GM12892 (cell line): ENCODE measurements at regions not wholly inside any gene's neighbourhood (a gene's known extent, or its start where the extent isn't known, plus 50 kb on each side); places are given as distances from the start of the nearest gene placed in this dataset.

Experiments
- POLR2A ChIP-seq: IDR thresholded peaks from 2 replicates; pipeline ENCODE4 v1.6.1; 2011; ENCODE audit warnings: low read depth, low read length, control low read depth
- POLR2AphosphoS5 ChIP-seq: IDR thresholded peaks from 2 replicates; pipeline ENCODE4 v1.6.1; 2011; ENCODE audit warnings: low read depth, low read length, control low read depth
- TAF1 ChIP-seq: IDR thresholded peaks from 2 replicates; pipeline ENCODE4 v1.6.1; 2011; ENCODE audit warnings: low read depth, mild to moderate bottlenecking, control low read depth, low read length, borderline replicate concordance

GRCh38 chr16:82287937-82288336, 117.9 kb upstream of the MPHOSPH6 start:
- TF ChIP-seq POLR2AphosphoS5 (no peak), POLR2A (no peak), TAF1 (no peak)
